ENCODE measurements at regions not wholly inside any gene's neighbourhood (a gene's known extent, or its start where the extent isn't known, plus 50 kb on each side); places are given as distances from the start of the nearest gene placed in this dataset.

- TF ChIP-seq, protein P1, sequence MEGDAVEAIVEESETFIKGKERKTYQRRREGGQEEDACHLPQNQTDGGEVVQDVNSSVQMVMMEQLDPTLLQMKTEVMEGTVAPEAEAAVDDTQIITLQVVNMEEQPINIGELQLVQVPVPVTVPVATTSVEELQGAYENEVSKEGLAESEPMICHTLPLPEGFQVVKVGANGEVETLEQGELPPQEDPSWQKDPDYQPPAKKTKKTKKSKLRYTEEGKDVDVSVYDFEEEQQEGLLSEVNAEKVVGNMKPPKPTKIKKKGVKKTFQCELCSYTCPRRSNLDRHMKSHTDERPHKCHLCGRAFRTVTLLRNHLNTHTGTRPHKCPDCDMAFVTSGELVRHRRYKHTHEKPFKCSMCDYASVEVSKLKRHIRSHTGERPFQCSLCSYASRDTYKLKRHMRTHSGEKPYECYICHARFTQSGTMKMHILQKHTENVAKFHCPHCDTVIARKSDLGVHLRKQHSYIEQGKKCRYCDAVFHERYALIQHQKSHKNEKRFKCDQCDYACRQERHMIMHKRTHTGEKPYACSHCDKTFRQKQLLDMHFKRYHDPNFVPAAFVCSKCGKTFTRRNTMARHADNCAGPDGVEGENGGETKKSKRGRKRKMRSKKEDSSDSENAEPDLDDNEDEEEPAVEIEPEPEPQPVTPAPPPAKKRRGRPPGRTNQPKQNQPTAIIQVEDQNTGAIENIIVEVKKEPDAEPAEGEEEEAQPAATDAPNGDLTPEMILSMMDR (IDR thresholded peaks at IDR 0.05; ENCODE audit: unreplicated experiment), result no peak
- DNase-seq (ENCODE audit: low spot score in 2 of 2, unreplicated experiment in 2 of 2), result no peak
- Mint-ChIP-seq H3K27me3 (ENCODE audit: low read depth) (peaks cover 10% of the 10 kb centered on the region), H3K36me3 (no peaks in the 10 kb centered on the region), H3K4me1 (no peaks in the 10 kb centered on the region), H3K9me3 (no peaks in the 10 kb centered on the region), H3K4me3 (no peak overlapping the region), H3K27ac (no peak overlapping the region)
These were observed 163.3 kb upstream of the FAM78B start for GRCh38 chr1:166330096-166330495.

GRCh38 chr1:166338105-166338504 lies 171.3 kb upstream of the FAM78B start:
- H3K4me3 Mint-ChIP-seq, result no peak overlapping the region

GRCh38 chr1:166340709-166341108 lies 173.9 kb upstream of the FAM78B start:
- no peaks in the 10 kb centered on the region for H3K36me3 Mint-ChIP-seq
- DNase-seq (ENCODE audit: low spot score in 2 of 2, unreplicated experiment in 2 of 2), result no peak
- H3K4me1 Mint-ChIP-seq, result no peaks in the 10 kb centered on the region
- H3K27ac Mint-ChIP-seq, result no peak overlapping the region
- no peaks in the 10 kb centered on the region for H3K9me3 Mint-ChIP-seq
- peaks cover 2% of the 10 kb centered on the region for H3K27me3 Mint-ChIP-seq (ENCODE audit: low read depth)
- H3K4me3 Mint-ChIP-seq, result no peak overlapping the region
- TF ChIP-seq, protein P1 (IDR thresholded peaks at IDR 0.05; ENCODE audit: unreplicated experiment), result no peak

More at GRCh38 chr1:166338105-166338504, 171.3 kb upstream of the FAM78B start:
- no peak overlapping the region for H3K27ac Mint-ChIP-seq
- no peaks in the 10 kb centered on the region for H3K4me1 Mint-ChIP-seq
- no peak for DNase-seq (ENCODE audit: low spot score in 2 of 2, unreplicated experiment in 2 of 2)
- H3K9me3 Mint-ChIP-seq, result no peaks in the 10 kb centered on the region
- TF ChIP-seq, protein P1 (IDR thresholded peaks at IDR 0.05; ENCODE audit: unreplicated experiment), result no peak
- peaks cover 15% of the 10 kb centered on the region for H3K27me3 Mint-ChIP-seq (ENCODE audit: low read depth)
- no peaks in the 10 kb centered on the region for H3K36me3 Mint-ChIP-seq

GRCh38 chr1:166343276-166343675 lies 176.5 kb upstream of the FAM78B start:
- H3K27me3 Mint-ChIP-seq (ENCODE audit: low read depth), result no peaks in the 10 kb centered on the region
- no peaks in the 10 kb centered on the region for H3K36me3 Mint-ChIP-seq
- DNase-seq (ENCODE audit: low spot score in 2 of 2, unreplicated experiment in 2 of 2), result no peak
- no peak overlapping the region for H3K27ac Mint-ChIP-seq
- H3K9me3 Mint-ChIP-seq, result peaks cover 10% of the 10 kb centered on the region
- no peaks in the 10 kb centered on the region for H3K4me1 Mint-ChIP-seq
- H3K4me3 Mint-ChIP-seq, result no peak overlapping the region
- TF ChIP-seq, protein P1 (IDR thresholded peaks at IDR 0.05; ENCODE audit: unreplicated experiment), result no peak

GRCh38 chr1:166350490-166350889 lies 183.7 kb upstream of the FAM78B start:
- TF ChIP-seq, protein P1 (IDR thresholded peaks at IDR 0.05; ENCODE audit: unreplicated experiment), result no peak
- H3K4me3 Mint-ChIP-seq, result no peak overlapping the region
- peaks cover 10% of the 10 kb centered on the region for H3K9me3 Mint-ChIP-seq
- H3K36me3 Mint-ChIP-seq, result no peaks in the 10 kb centered on the region
- no peaks in the 10 kb centered on the region for H3K27me3 Mint-ChIP-seq (ENCODE audit: low read depth)
- no peak overlapping the region for H3K27ac Mint-ChIP-seq
- no peaks in the 10 kb centered on the region for H3K4me1 Mint-ChIP-seq
- no peak for DNase-seq (ENCODE audit: low spot score in 2 of 2, unreplicated experiment in 2 of 2)

- peaks cover 5% of the 10 kb centered on the region for H3K9me3 Mint-ChIP-seq
- TF ChIP-seq, protein P1 (IDR thresholded peaks at IDR 0.05; ENCODE audit: unreplicated experiment), result no peak
- no peaks in the 10 kb centered on the region for H3K36me3 Mint-ChIP-seq
- DNase-seq (ENCODE audit: low spot score in 2 of 2, unreplicated experiment in 2 of 2), result no peak
- no peak overlapping the region for H3K27ac Mint-ChIP-seq
- no peaks in the 10 kb centered on the region for H3K4me1 Mint-ChIP-seq
- no peak overlapping the region for H3K4me3 Mint-ChIP-seq
- no peaks in the 10 kb centered on the region for H3K27me3 Mint-ChIP-seq (ENCODE audit: low read depth)
These were observed 184.9 kb upstream of the FAM78B start for GRCh38 chr1:166351676-166352075.
